CD4-positive, CD25-positive, alpha-beta regulatory T cell (primary cell): ENCODE measurements at regions not wholly inside any gene's neighbourhood (a gene's known extent, or its start where the extent isn't known, plus 50 kb on each side); places are given as distances from the start of the nearest gene placed in this dataset.
A peak's percentile ranks its signal among the peaks of the same experiment; 100 is the strongest.
"Not testable (repeated sequence)": the region's sequence is repeated elsewhere in the genome, so short reads cannot be mapped to it uniquely, and the experiment has no call there.

Experiments used
- ATAC-seq, 2 donors: fragments of 150-1000 bp; cut with Tn5 transposase; one replicate each; pipeline ENCODE4 v1.10.0; 2021; ENCODE audit warnings: low read depth in 2 of 2, moderate number of reproducible peaks in 2 of 2, moderate library complexity in 1 of 2
- DNase-seq, 3 donors: peaks; one replicate each; pipeline versions ENCODE4 v3.0.0 to v3.0.0-alpha.2; 2012 to 2022; ENCODE audit warnings: mixed read lengths in 1 of 3
- H3K27ac ChIP-seq: one replicate; pipeline ENCODE4 v1.7.0; 2013; ENCODE audit warnings: mild to moderate bottlenecking, low read length; ENCODE audit not compliant: insufficient read depth, poor library complexity, severe bottlenecking
- H3K27me3 ChIP-seq: one replicate; pipeline ENCODE4 v1.7.0; 2013; ENCODE audit warnings: low read length; ENCODE audit not compliant: control insufficient read depth, insufficient read depth
- H3K36me3 ChIP-seq: one replicate; pipeline ENCODE4 v1.7.0; 2013; ENCODE audit warnings: mild to moderate bottlenecking, low read length, moderate library complexity; ENCODE audit not compliant: control insufficient read depth, insufficient read depth
- H3K4me1 ChIP-seq: 2 replicates; pipeline ENCODE4 v1.7.0; 2013; ENCODE audit warnings: mild to moderate bottlenecking, low read length; ENCODE audit not compliant: insufficient read depth, control insufficient read depth, poor library complexity, severe bottlenecking
- H3K4me3 ChIP-seq: one replicate; pipeline ENCODE4 v1.7.0; 2013; ENCODE audit warnings: low read depth, mild to moderate bottlenecking, low read length, moderate library complexity
- H3K9me3 ChIP-seq, 2 experiments: 1 replicate in 1 of 2; 2 replicates in 1 of 2; pipeline ENCODE4 v1.7.0; 2013; ENCODE audit warnings: low read length in 2 of 2, mild to moderate bottlenecking in 1 of 2, moderate library complexity in 1 of 2; ENCODE audit not compliant: control insufficient read depth in 2 of 2
- H3K27ac Mint-ChIP-seq, 3 donors: one replicate each; pipeline ENCODE4 v1.8.0; 2020 to 2022; ENCODE audit warnings: mild to moderate bottlenecking in 3 of 3, mixed read lengths in 3 of 3, moderate library complexity in 2 of 3
- H3K27me3 Mint-ChIP-seq: one replicate; pipeline ENCODE4 v1.8.0; 2022; ENCODE audit warnings: mild to moderate bottlenecking, mixed read lengths
- H3K36me3 Mint-ChIP-seq: one replicate; pipeline ENCODE4 v1.8.0; 2020; ENCODE audit warnings: mixed read lengths
- H3K4me1 Mint-ChIP-seq, 4 donors: one replicate each; pipeline ENCODE4 v1.8.0; 2020 to 2022; ENCODE audit warnings: mixed read lengths in 4 of 4, mild to moderate bottlenecking in 1 of 4
- H3K4me3 Mint-ChIP-seq, 4 donors: one replicate each; pipeline ENCODE4 v1.8.0; 2020 to 2022; ENCODE audit warnings: mild to moderate bottlenecking in 4 of 4, mixed read lengths in 4 of 4, moderate library complexity in 3 of 4
- H3K9me3 Mint-ChIP-seq, 7 donors: one replicate each; pipeline ENCODE4 v1.8.0; 2020 to 2022; ENCODE audit warnings: mixed read lengths in 7 of 7, mild to moderate bottlenecking in 3 of 7, moderate library complexity in 2 of 7

- no peaks in the 10 kb centered on the region for H3K36me3 Mint-ChIP-seq
- no peaks in the 10 kb centered on the region for H3K36me3 ChIP-seq
- no peak overlapping the region for H3K27ac ChIP-seq
- H3K27me3 ChIP-seq = no peaks in the 10 kb centered on the region
- H3K9me3 Mint-ChIP-seq = peaks cover 0 to 20% (median 5%) of the 10 kb centered on the region in 7 donors
- no peak overlapping the region for H3K4me3 Mint-ChIP-seq
- no peaks in the 10 kb centered on the region for H3K4me1 Mint-ChIP-seq
- ATAC-seq = no peak
- H3K4me3 ChIP-seq = no peak overlapping the region
- H3K27ac Mint-ChIP-seq = no peak overlapping the region
- no peak for DNase-seq
- H3K27me3 Mint-ChIP-seq = no peaks in the 10 kb centered on the region
- peaks cover 0 to 6% of the 10 kb centered on the region in 2 experiments for H3K9me3 ChIP-seq
- no peaks in the 10 kb centered on the region for H3K4me1 ChIP-seq
Observed at GRCh38 chr6:50381099-50381415, 331.3 kb upstream of the DEFB112 start.

DNA sequence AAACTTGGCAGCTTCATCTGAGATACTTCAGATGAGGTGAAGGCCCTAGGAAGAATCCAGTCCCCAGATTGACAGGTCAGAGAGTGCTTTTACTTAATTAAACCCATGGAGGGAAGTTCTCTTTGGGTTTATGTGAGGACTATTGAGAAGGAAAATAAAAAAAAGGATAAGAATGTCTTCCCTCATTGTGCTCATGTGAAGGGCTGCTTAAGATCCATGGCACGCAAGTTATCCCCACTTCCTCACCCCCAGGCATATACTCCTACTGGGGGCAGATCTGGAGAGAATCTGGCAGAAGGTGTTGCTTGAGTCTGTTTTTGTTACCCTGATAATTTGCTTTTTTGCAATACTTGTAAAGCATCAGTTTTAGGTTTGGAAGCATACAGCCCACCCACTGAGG is 322.9 kb upstream of the TFAP2D start:
- DNase-seq (no peak), ATAC-seq (no peak)
- Mint-ChIP-seq H3K27me3 (no peaks in the 10 kb centered on the region), H3K4me3 (no peak overlapping the region), H3K27ac (no peak overlapping the region), H3K36me3 (no peaks in the 10 kb centered on the region), H3K9me3 (peaks cover 4 to 30% (median 9%) of the 10 kb centered on the region in 7 donors), H3K4me1 (no peaks in the 10 kb centered on the region)
- H3K36me3 ChIP-seq = no peaks in the 10 kb centered on the region
- H3K27ac ChIP-seq = no peak overlapping the region
- no peak overlapping the region for H3K4me3 ChIP-seq
- H3K4me1 ChIP-seq = no peaks in the 10 kb centered on the region
- no peaks in the 10 kb centered on the region for H3K27me3 ChIP-seq
- peaks cover 0 to 3% of the 10 kb centered on the region in 2 experiments for H3K9me3 ChIP-seq

DNA sequence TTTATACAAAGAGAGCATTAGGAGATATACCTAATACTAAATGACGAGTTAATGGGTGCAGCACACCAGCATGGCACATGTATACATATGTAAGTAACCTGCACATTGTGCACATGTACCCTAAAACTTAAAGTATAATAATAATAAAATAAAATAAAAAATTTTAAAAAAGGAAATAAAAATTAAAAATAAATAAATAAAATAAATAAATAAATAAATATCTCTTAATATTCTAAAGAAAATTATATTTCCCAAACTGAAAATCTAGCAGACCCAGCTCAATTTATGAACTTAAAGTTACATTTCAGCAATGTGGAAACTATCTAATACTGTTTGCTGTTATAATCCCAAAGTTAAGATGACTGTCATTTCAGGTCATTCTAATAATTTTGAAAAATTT is 319.2 kb upstream of the TFAP2D start:
- not testable (repeated sequence) for H3K27me3 Mint-ChIP-seq, H3K27me3 ChIP-seq
- H3K9me3 Mint-ChIP-seq = peaks cover 2 to 19% (median 8%) of the 10 kb centered on the region in 7 donors

DNA sequence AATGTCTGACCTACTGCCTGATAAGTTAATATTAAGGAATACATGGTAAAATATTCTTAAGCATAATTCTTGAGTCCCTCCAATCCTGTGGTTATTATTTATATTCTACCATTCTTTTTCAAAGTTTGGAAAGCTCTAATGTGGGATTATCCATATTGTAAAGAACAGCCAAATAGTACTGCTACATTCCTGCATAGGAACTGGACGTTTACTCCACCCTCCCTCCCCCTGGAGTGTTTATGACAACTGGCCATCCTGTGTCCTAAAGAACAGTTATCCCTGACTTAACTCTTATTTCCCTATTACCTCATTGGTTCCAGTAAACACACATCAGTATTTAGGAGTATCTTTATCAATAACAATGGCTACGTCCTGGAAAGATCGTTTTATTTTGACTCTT is 308.7 kb upstream of the TFAP2D start:
- H3K27me3 Mint-ChIP-seq = no peaks in the 10 kb centered on the region
- peaks cover 2 to 26% (median 4%) of the 10 kb centered on the region in 7 donors for H3K9me3 Mint-ChIP-seq
- no peaks in the 10 kb centered on the region for H3K4me1 Mint-ChIP-seq
- no peaks in the 10 kb centered on the region for H3K27me3 ChIP-seq
- ATAC-seq (no peak), DNase-seq (no peak)
- H3K36me3 ChIP-seq = no peaks in the 10 kb centered on the region
- H3K36me3 Mint-ChIP-seq = no peaks in the 10 kb centered on the region
- no peaks in the 10 kb centered on the region for H3K4me1 ChIP-seq
- no peak overlapping the region for H3K4me3 ChIP-seq
- H3K4me3 Mint-ChIP-seq = no peak overlapping the region
- H3K27ac ChIP-seq = no peak overlapping the region
- H3K9me3 ChIP-seq = no peaks in the 10 kb centered on the region
- H3K27ac Mint-ChIP-seq = peak overlapping the region in 1 of 3 donors; percentile 41

More for the DNA sequence above, 319.2 kb upstream of the TFAP2D start:
- not testable (repeated sequence) for H3K36me3 ChIP-seq, H3K4me3 ChIP-seq, H3K4me1 ChIP-seq, H3K27ac Mint-ChIP-seq, H3K9me3 ChIP-seq, H3K36me3 Mint-ChIP-seq, H3K4me1 Mint-ChIP-seq, ATAC-seq, H3K27ac ChIP-seq, DNase-seq, H3K4me3 Mint-ChIP-seq

GRCh38 chr6:50410579-50410978 is 302.7 kb upstream of the TFAP2D start:
- Mint-ChIP-seq H3K27me3 (no peaks in the 10 kb centered on the region), H3K27ac (no peak overlapping the region), H3K4me3 (no peak overlapping the region), H3K9me3 (peaks cover 2 to 23% (median 6%) of the 10 kb centered on the region in 7 donors), H3K4me1 (no peaks in the 10 kb centered on the region), H3K36me3 (no peaks in the 10 kb centered on the region)
- Histone ChIP-seq H3K9me3 (peaks cover 0 to 3% of the 10 kb centered on the region in 2 experiments), H3K4me3 (no peak overlapping the region), H3K27me3 (no peaks in the 10 kb centered on the region), H3K4me1 (no peaks in the 10 kb centered on the region), H3K36me3 (no peaks in the 10 kb centered on the region), H3K27ac (no peak overlapping the region)
- ATAC-seq = no peak
- DNase-seq = no peak

DNA sequence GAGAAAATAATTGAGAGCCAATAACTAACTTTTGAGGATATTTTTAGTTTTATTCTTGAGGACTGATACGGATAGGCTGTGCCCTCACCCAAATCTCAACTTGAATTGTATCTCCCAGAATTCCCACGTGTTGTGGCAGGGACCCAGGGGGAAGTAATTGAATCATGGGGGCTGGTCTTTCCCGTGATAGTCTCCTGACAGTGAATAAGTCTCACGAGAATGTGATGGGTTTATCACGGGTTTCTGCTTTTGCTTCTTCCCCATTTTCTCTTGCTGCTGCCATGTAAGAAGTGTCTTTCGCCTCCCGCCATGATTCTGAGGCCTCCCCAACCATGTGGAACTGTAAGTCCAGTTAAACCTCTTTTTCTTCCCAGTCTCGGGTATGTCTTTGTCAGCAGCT is 292.3 kb upstream of the TFAP2D start:
- H3K9me3 Mint-ChIP-seq = peaks cover 0 to 23% (median 6%) of the 10 kb centered on the region in 7 donors
- ATAC-seq, H3K4me1 Mint-ChIP-seq, H3K36me3 Mint-ChIP-seq, H3K4me3 Mint-ChIP-seq, H3K27ac ChIP-seq, H3K4me1 ChIP-seq, H3K27me3 ChIP-seq, H3K27me3 Mint-ChIP-seq, H3K4me3 ChIP-seq, H3K36me3 ChIP-seq, H3K9me3 ChIP-seq, DNase-seq, H3K27ac Mint-ChIP-seq: not testable (repeated sequence)

DNA sequence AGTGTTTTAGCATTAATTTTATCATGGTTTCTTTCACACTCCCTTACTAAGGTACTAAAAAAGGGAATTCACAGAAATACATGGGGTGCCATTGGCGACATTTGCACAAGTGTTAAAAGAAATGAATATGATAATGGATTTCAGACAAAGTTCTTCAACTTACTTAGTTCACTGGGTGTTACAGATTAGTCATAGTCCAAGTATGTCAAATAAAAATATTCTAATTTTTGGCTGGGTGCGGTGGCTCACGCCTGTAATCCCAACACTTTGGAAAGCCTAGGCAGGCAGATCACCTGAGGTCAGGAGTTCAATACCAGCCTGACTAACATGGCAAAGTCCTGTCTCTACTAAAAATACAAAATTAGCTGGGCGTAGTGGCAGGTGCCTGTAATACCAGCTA is 286.1 kb upstream of the TFAP2D start:
- ATAC-seq (no peak), DNase-seq (no peak)
- Histone ChIP-seq H3K27ac (no peak overlapping the region), H3K27me3 (no peaks in the 10 kb centered on the region), H3K4me1 (no peaks in the 10 kb centered on the region), H3K4me3 (no peak overlapping the region), H3K36me3 (no peaks in the 10 kb centered on the region), H3K9me3 (peaks cover 0 to 7% of the 10 kb centered on the region in 2 experiments)
- Mint-ChIP-seq H3K9me3 (peaks cover 0 to 12% (median 6%) of the 10 kb centered on the region in 7 donors), H3K4me1 (no peaks in the 10 kb centered on the region), H3K27me3 (no peaks in the 10 kb centered on the region), H3K4me3 (no peak overlapping the region), H3K36me3 (no peaks in the 10 kb centered on the region), H3K27ac (no peak overlapping the region)

DNA sequence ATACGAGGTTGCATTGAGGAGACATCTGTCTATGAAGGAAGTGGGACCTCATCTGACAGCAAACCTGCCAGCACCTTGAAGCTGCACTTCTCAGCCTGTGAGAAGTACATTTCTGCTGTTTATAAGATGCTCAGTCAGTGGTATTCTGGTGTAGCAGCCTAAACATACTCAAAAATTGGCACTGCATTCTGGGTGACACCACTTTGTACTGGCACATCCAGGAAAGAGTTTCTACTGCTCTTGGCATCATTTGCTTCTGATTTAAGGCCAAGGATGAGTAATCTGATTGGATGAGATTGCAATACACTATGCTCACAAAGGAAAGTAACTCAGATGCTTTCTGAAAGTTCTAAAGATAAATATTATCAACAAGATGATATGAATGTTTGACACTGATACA is 275.4 kb upstream of the TFAP2D start:
- H3K4me1 ChIP-seq = no peaks in the 10 kb centered on the region
- Mint-ChIP-seq H3K4me3 (no peak overlapping the region), H3K9me3 (peaks cover 0 to 24% (median 6%) of the 10 kb centered on the region in 7 donors), H3K27me3 (no peaks in the 10 kb centered on the region), H3K36me3 (no peaks in the 10 kb centered on the region), H3K4me1 (no peaks in the 10 kb centered on the region), H3K27ac (no peak overlapping the region)
- no peak overlapping the region for H3K27ac ChIP-seq
- ATAC-seq = no peak
- no peaks in the 10 kb centered on the region for H3K9me3 ChIP-seq
- no peak for DNase-seq
- H3K27me3 ChIP-seq = no peaks in the 10 kb centered on the region
- H3K36me3 ChIP-seq = no peaks in the 10 kb centered on the region
- H3K4me3 ChIP-seq = no peak overlapping the region
